ENCODE measurements at regions not wholly inside any gene's neighbourhood (a gene's known extent, or its start where the extent isn't known, plus 50 kb on each side); places are given as distances from the start of the nearest gene placed in this dataset.
"Not testable (repeated sequence)": the region's sequence is repeated elsewhere in the genome, so short reads cannot be mapped to it uniquely, and the experiment has no call there.

- H3K27me3 ChIP-seq (ENCODE audit: control insufficient read depth, insufficient read depth, low read length); H3K9me3 ChIP-seq (ENCODE audit: control insufficient read depth, insufficient read depth, low read length); H3K36me3 ChIP-seq (ENCODE audit: control insufficient read depth, insufficient read depth, low read length); H3K4me3 ChIP-seq (ENCODE audit: low read depth, low read length); H3K4me1 ChIP-seq (ENCODE audit: control insufficient read depth, insufficient read depth, low read length); H3K9ac ChIP-seq (ENCODE audit: low read depth, low read length); H3K27ac ChIP-seq (ENCODE audit: low read depth, low read length): not testable (repeated sequence)
These were observed 4828.5 kb upstream of the OR11H1 start for GRCh38 chr22:10699301-10700097.

DNA sequence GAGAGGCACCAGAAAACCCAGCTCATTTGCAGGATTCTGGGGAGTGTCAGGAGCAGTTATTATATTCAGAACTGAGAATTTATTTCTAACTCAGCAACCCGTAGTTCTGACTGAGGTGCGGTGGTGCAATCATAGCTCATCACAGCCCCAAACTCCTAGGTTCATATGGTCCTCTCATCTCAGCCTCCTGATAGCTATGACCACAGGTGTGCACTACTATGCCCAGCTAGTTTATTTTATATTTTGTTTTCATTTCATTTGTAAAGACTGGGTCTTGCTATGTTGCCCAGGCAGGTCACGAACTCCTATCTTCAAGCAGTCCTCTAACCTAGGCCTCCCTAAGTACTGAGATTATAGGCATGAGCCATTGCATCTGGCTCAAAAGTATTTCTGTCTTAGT, 4819.8 kb upstream of the OR11H1 start:
- H3K9me3 ChIP-seq (ENCODE audit: control insufficient read depth, insufficient read depth, low read length) = peaks cover 36% of the 10 kb centered on the region
- H3K36me3 ChIP-seq (ENCODE audit: control insufficient read depth, insufficient read depth, low read length); H3K4me1 ChIP-seq (ENCODE audit: control insufficient read depth, insufficient read depth, low read length); H3K4me3 ChIP-seq (ENCODE audit: low read depth, low read length); H3K27ac ChIP-seq (ENCODE audit: low read depth, low read length); H3K27me3 ChIP-seq (ENCODE audit: control insufficient read depth, insufficient read depth, low read length); H3K9ac ChIP-seq (ENCODE audit: low read depth, low read length): not testable (repeated sequence)

DNA sequence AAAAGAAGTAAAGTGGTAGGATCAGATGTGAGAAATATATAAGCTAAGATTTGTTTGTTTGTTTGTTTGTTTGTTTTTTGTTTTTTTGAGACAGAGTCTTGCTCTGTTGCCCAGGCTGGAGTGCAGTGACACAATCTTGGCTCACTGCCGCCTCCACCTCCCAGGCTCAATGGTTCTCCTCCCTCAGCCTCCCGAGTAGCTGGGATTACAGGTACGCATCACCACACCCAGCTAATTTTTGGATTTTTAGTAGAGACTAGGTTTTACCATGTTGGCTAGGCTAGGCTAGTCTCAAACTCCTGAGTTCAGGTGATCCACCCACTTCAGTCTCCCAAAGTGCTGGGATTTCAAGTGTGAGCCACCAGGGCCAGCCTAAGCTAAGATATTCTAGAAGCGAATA, 4817.1 kb upstream of the OR11H1 start:
- not testable (repeated sequence) for H3K36me3 ChIP-seq (ENCODE audit: control insufficient read depth, insufficient read depth, low read length); H3K4me1 ChIP-seq (ENCODE audit: control insufficient read depth, insufficient read depth, low read length); H3K27ac ChIP-seq (ENCODE audit: low read depth, low read length); H3K27me3 ChIP-seq (ENCODE audit: control insufficient read depth, insufficient read depth, low read length); H3K9ac ChIP-seq (ENCODE audit: low read depth, low read length)
- H3K9me3 ChIP-seq (ENCODE audit: control insufficient read depth, insufficient read depth, low read length) = peaks cover 57% of the 10 kb centered on the region
- peak overlapping the region; percentile 23; the same call in 1 of the 2 replicates for H3K4me3 ChIP-seq (ENCODE audit: low read depth, low read length)

GRCh38 chr22:10722804-10723203, 4805.2 kb upstream of the OR11H1 start:
- not testable (repeated sequence) for H3K27me3 ChIP-seq (ENCODE audit: control insufficient read depth, insufficient read depth, low read length); H3K36me3 ChIP-seq (ENCODE audit: control insufficient read depth, insufficient read depth, low read length); H3K4me1 ChIP-seq (ENCODE audit: control insufficient read depth, insufficient read depth, low read length); H3K27ac ChIP-seq (ENCODE audit: low read depth, low read length); H3K9ac ChIP-seq (ENCODE audit: low read depth, low read length)
- H3K9me3 ChIP-seq (ENCODE audit: control insufficient read depth, insufficient read depth, low read length) = peaks cover 96% of the 10 kb centered on the region
- H3K4me3 ChIP-seq (ENCODE audit: low read depth, low read length) = peak overlapping the region; percentile 3; the same call in 1 of the 2 replicates

DNA sequence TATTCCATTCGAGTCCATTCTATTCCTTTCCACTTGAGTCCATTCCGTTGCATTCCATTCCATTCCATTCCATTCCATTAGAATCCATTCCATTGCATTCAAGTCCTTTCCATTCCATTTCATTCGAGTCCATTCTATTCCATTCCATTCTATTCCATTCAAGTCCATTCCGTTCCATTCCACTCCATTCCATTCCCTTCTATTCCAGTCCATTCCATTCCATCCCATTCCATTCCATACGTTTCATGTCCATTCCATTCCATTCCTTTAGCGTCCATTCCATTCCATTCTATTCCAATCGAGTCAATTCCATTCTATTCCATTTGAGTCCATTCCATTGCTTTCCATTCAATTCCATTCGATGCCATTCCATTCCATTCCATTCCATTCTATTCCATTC, 4804.0 kb upstream of the OR11H1 start:
- not testable (repeated sequence) for H3K27me3 ChIP-seq (ENCODE audit: control insufficient read depth, insufficient read depth, low read length); H3K9ac ChIP-seq (ENCODE audit: low read depth, low read length); H3K36me3 ChIP-seq (ENCODE audit: control insufficient read depth, insufficient read depth, low read length); H3K4me1 ChIP-seq (ENCODE audit: control insufficient read depth, insufficient read depth, low read length); H3K27ac ChIP-seq (ENCODE audit: low read depth, low read length)
- 0 out of 2 replicates have a peak overlapping the region, but pooled peaks have one; percentile 25 for H3K4me3 ChIP-seq (ENCODE audit: low read depth, low read length)
- peaks cover 96% of the 10 kb centered on the region for H3K9me3 ChIP-seq (ENCODE audit: control insufficient read depth, insufficient read depth, low read length)

DNA sequence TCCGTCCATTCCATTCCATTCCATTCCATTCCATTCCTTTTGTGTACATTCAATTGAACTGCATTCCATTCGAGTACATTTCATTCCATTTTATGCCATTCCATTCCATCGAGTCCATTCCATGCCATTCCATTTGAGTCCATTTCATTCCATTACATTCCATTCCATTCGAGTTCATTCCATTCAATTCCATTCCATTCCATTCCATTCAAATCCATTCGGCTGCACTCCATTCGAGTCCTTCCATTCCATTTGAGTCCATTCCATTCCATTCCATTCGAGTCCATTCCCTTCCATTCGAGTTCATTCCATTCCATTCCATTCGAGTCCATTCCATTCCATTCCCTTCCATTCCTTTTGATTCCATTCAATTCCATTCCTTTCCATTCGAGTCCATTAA, 4800.6 kb upstream of the OR11H1 start:
- H3K4me3 ChIP-seq (ENCODE audit: low read depth, low read length) = peak overlapping the region; percentile 29
- no peaks in the 10 kb centered on the region for H3K27me3 ChIP-seq (ENCODE audit: control insufficient read depth, insufficient read depth, low read length)
- no peaks in the 10 kb centered on the region for H3K36me3 ChIP-seq (ENCODE audit: control insufficient read depth, insufficient read depth, low read length)
- no peaks in the 10 kb centered on the region for H3K4me1 ChIP-seq (ENCODE audit: control insufficient read depth, insufficient read depth, low read length)
- H3K9ac ChIP-seq (ENCODE audit: low read depth, low read length) = no peak overlapping the region
- H3K27ac ChIP-seq (ENCODE audit: low read depth, low read length) = no peak overlapping the region
- H3K9me3 ChIP-seq (ENCODE audit: control insufficient read depth, insufficient read depth, low read length) = peaks cover 96% of the 10 kb centered on the region

GRCh38 chr22:10729979-10730378, 4798.0 kb upstream of the OR11H1 start:
- H3K4me3 ChIP-seq (ENCODE audit: low read depth, low read length) = peak overlapping the region; percentile 1; the same call in 1 of the 2 replicates
- not testable (repeated sequence) for H3K9ac ChIP-seq (ENCODE audit: low read depth, low read length); H3K27ac ChIP-seq (ENCODE audit: low read depth, low read length); H3K4me1 ChIP-seq (ENCODE audit: control insufficient read depth, insufficient read depth, low read length); H3K36me3 ChIP-seq (ENCODE audit: control insufficient read depth, insufficient read depth, low read length); H3K27me3 ChIP-seq (ENCODE audit: control insufficient read depth, insufficient read depth, low read length)
- peaks cover 92% of the 10 kb centered on the region for H3K9me3 ChIP-seq (ENCODE audit: control insufficient read depth, insufficient read depth, low read length)

DNA sequence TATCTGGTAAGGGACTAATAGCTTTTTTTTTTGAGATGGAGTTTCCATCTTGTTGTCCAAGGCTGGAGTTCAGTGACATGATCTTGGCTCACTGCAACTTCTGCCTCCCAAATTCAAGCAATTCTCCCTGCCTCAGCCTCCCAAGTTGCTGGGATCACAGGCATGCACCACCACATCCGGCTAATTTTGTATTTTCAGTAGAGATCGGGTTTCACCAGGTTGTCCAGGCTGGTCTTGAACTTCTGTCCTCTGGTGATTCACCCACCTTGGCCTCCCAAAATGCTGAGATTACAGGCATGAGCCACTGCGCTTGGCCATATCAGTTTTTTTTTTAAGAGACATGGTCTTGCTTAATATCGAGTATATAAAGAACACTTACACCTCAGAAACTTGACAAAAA, 4797.3 kb upstream of the OR11H1 start:
- H3K4me1 ChIP-seq (ENCODE audit: control insufficient read depth, insufficient read depth, low read length); H3K27ac ChIP-seq (ENCODE audit: low read depth, low read length); H3K27me3 ChIP-seq (ENCODE audit: control insufficient read depth, insufficient read depth, low read length); H3K9ac ChIP-seq (ENCODE audit: low read depth, low read length); H3K36me3 ChIP-seq (ENCODE audit: control insufficient read depth, insufficient read depth, low read length): not testable (repeated sequence)
- Histone ChIP-seq H3K9me3 (ENCODE audit: control insufficient read depth, insufficient read depth, low read length) (peaks cover 92% of the 10 kb centered on the region), H3K4me3 (ENCODE audit: low read depth, low read length) (0 out of 2 replicates have a peak overlapping the region, but pooled peaks have one; percentile 2)

GRCh38 chr22:10731246-10731974, 4796.6 kb upstream of the OR11H1 start:
- not testable (repeated sequence) for H3K27me3 ChIP-seq (ENCODE audit: control insufficient read depth, insufficient read depth, low read length); H3K9ac ChIP-seq (ENCODE audit: low read depth, low read length); H3K4me1 ChIP-seq (ENCODE audit: control insufficient read depth, insufficient read depth, low read length); H3K36me3 ChIP-seq (ENCODE audit: control insufficient read depth, insufficient read depth, low read length); H3K4me3 ChIP-seq (ENCODE audit: low read depth, low read length); H3K27ac ChIP-seq (ENCODE audit: low read depth, low read length)
- H3K9me3 ChIP-seq (ENCODE audit: control insufficient read depth, insufficient read depth, low read length) = peaks cover 89% of the 10 kb centered on the region

DNA sequence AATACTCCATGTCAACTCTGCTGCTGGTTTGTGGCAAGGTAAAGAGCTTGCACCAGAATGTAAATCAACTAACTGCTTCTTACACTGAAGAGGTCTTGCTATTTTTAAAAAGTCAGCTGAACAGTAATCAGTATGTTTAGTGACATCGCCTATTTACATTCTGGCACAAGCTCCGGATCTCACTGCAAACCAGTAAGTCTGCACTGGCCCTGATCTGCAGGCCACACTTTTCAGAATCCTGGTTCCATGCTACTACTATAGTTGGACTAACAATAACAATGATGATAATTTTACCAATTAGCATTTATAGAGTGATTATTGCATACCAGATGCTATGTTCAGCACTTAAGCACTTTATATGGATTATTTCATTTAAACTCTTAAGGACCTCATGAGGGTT, 4792.9 kb upstream of the OR11H1 start:
- H3K27me3 ChIP-seq (ENCODE audit: control insufficient read depth, insufficient read depth, low read length); H3K4me3 ChIP-seq (ENCODE audit: low read depth, low read length); H3K36me3 ChIP-seq (ENCODE audit: control insufficient read depth, insufficient read depth, low read length); H3K4me1 ChIP-seq (ENCODE audit: control insufficient read depth, insufficient read depth, low read length); H3K27ac ChIP-seq (ENCODE audit: low read depth, low read length); H3K9ac ChIP-seq (ENCODE audit: low read depth, low read length): not testable (repeated sequence)
- peaks cover 85% of the 10 kb centered on the region for H3K9me3 ChIP-seq (ENCODE audit: control insufficient read depth, insufficient read depth, low read length)

- peaks cover 82% of the 10 kb centered on the region for H3K9me3 ChIP-seq (ENCODE audit: control insufficient read depth, insufficient read depth, low read length)
- H3K9ac ChIP-seq (ENCODE audit: low read depth, low read length); H3K36me3 ChIP-seq (ENCODE audit: control insufficient read depth, insufficient read depth, low read length); H3K27ac ChIP-seq (ENCODE audit: low read depth, low read length); H3K27me3 ChIP-seq (ENCODE audit: control insufficient read depth, insufficient read depth, low read length); H3K4me1 ChIP-seq (ENCODE audit: control insufficient read depth, insufficient read depth, low read length); H3K4me3 ChIP-seq (ENCODE audit: low read depth, low read length): not testable (repeated sequence)
These were observed 4791.1 kb upstream of the OR11H1 start for GRCh38 chr22:10736879-10737278.

Data from HUES48 (cell line).